GM13977 (cell line): ENCODE measurements at regions not wholly inside any gene's neighbourhood (a gene's known extent, or its start where the extent isn't known, plus 50 kb on each side); places are given as distances from the start of the nearest gene placed in this dataset.
"Not testable (repeated sequence)": the region's sequence is repeated elsewhere in the genome, so short reads cannot be mapped to it uniquely, and the experiment has no call there.

ENCODE experiments used
- DNase-seq: peaks from one replicate; pipeline ENCODE4 v3.0.0; 2012; ENCODE audit warnings: low spot score
- CTCF ChIP-seq: IDR thresholded peaks from 2 replicates; pipeline ENCODE4 v1.5.1; 2012; ENCODE audit warnings: mild to moderate bottlenecking, control low read depth; ENCODE audit not compliant: insufficient read depth; ENCODE audit errors: extremely low read depth, missing control alignments
- in situ Hi-C: fragments of 300-500 bp; cut with MboI; formaldehyde crosslinking; loops from one replicate; pipeline ENCODE4 v1.12.0; 2022; ENCODE audit warnings: low sequenced_read_pairs, low pct_unique_long_range_greater_than_20kb, mixed read lengths, inconsistent platforms; ENCODE audit not compliant: unreplicated experiment

GRCh38 chr2:16971722-16972234 lies 306.1 kb upstream of the CYRIA start:
- no peak for TF ChIP-seq CTCF
- in situ Hi-C loops = no loop called here
- DNase-seq = no peak

DNA sequence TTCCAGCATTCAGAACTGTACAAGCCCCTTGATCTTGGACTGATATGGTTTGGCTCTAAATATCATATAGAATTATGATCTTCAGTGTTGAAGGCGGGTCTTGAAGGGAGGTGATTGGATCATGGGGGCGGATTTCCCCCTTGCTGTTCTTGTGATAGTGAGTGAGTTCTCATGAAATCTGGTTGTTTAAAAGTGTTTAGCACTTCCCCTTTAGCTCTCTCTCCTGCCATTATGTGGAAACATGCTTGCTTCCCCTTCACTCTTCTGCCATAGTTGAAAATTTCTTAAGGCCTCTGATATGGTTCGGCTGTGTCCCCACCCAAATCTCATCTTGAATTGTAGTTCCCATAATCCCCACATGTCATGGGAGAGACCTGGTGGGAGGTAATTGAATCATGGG lies 305.3 kb upstream of the CYRIA start:
- DNase-seq, in situ Hi-C loops: not testable (repeated sequence)

GRCh38 chr2:16962505-16962904 lies 296.9 kb upstream of the CYRIA start:
- in situ Hi-C loops = no loop called here
- TF ChIP-seq CTCF = no peak
- no peak for DNase-seq

DNA sequence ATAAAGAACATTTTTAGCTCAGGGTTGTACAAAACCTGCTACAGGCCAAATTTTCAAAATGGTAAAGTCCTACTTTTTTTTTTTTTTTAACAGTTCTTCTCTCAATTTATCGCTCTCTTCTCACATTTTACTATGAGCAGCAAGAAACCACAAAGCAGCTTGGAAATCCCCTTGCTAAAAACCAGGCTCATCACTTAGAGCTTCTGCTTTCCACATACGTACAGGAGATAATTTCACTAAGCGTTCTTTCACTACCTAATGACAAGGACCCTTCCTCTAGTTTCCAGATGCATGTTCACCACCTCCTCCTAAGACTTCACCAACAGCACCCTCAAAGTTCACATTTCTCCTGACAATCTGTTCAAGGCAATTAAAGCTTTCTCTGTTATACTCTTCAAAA lies 294.9 kb upstream of the CYRIA start:
- peak; percentile 8 for DNase-seq
- in situ Hi-C loops = no loop called here
- TF ChIP-seq CTCF = no peak

DNA sequence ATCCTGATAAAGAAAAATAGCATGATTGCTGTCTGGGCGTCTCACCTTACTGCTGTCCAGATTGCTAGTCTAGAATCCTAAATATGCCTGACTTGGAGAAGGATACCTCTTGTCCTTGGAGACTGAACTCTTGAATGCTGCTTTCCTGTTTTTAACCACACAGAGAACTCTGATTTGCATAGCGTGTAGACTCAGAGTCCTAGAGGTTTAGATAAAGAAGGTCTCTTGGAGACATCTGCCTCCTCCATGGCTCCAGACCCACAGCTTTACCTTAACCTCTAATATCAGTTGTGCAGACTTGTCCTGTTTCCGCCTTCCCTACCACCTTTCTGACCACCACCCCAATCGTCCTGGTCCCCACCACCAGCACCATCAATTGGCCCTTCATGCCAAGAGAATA lies 292.6 kb upstream of the CYRIA start:
- DNase-seq = no peak

GRCh38 chr2:16952805-16953204 lies 287.2 kb upstream of the CYRIA start:
- DNase-seq = no peak
- TF ChIP-seq CTCF = no peak
- in situ Hi-C loops = no loop called here

More for the DNA sequence above, 292.6 kb upstream of the CYRIA start:
- no peak for TF ChIP-seq CTCF
- in situ Hi-C loops = no loop called here

DNA sequence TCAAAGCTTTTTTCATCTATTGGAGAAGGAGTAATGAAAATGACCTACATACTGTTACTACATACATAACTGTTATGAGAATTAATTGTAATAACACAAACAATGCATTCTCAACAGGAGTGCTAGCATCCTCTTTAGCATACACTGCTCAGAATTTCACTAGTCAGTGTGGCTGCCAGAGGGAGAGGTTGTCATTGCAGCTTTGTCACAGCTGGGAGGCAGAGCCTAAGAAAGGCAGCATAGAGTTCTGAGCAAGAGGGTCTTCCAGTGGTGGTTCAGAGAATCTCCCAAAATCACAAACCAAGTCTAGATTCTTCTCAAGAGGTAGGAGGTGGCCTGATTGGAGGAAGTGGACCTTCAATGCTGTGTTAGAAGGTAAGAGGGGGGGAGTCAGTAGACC lies 286.7 kb upstream of the CYRIA start:
- in situ Hi-C loops = no loop called here
- TF ChIP-seq CTCF = no peak
- no peak for DNase-seq
